ENCODE measurements at regions not wholly inside any gene's neighbourhood (a gene's known extent, or its start where the extent isn't known, plus 50 kb on each side); places are given as distances from the start of the nearest gene placed in this dataset.
A peak's percentile ranks its signal among the peaks of the same experiment; 100 is the strongest.

GRCh38 chr2:184351126-184351525 is 247.2 kb upstream of the ZNF804A start:
- no peak for DNase-seq (ENCODE audit: low read depth)

GRCh38 chr2:184357033-184357432 is 241.3 kb upstream of the ZNF804A start:
- no peak overlapping the region for H3K4me3 ChIP-seq (ENCODE audit: low read depth, low read length)
- DNase-seq (ENCODE audit: low read depth) = no peak
- TF ChIP-seq CTCF (IDR thresholded peaks at IDR 0.05; ENCODE audit: control insufficient read depth, extremely low read depth, insufficient read depth) = no peak

More at GRCh38 chr2:184351126-184351525, 247.2 kb upstream of the ZNF804A start:
- H3K4me3 ChIP-seq (ENCODE audit: low read depth, low read length) = no peak overlapping the region
- no peak for TF ChIP-seq CTCF (IDR thresholded peaks at IDR 0.05; ENCODE audit: control insufficient read depth, extremely low read depth, insufficient read depth)

- H3K4me3 ChIP-seq (ENCODE audit: low read depth, low read length) = no peak overlapping the region
- no peak for DNase-seq (ENCODE audit: low read depth)
- no peak for TF ChIP-seq CTCF (IDR thresholded peaks at IDR 0.05; ENCODE audit: control insufficient read depth, extremely low read depth, insufficient read depth)
Measured at GRCh38 chr2:184359379-184359778, 238.9 kb upstream of the ZNF804A start.

- peak; percentile 39 for TF ChIP-seq CTCF (IDR thresholded peaks at IDR 0.05; ENCODE audit: control insufficient read depth, extremely low read depth, insufficient read depth)
- DNase-seq (ENCODE audit: low read depth) = no peak
- H3K4me3 ChIP-seq (ENCODE audit: low read depth, low read length) = no peak overlapping the region
Measured at GRCh38 chr2:184363213-184363612, 235.1 kb upstream of the ZNF804A start.

GRCh38 chr2:184367211-184367610 is 231.1 kb upstream of the ZNF804A start:
- DNase-seq (ENCODE audit: low read depth) = peak; percentile 76
- TF ChIP-seq CTCF (IDR thresholded peaks at IDR 0.05; ENCODE audit: control insufficient read depth, extremely low read depth, insufficient read depth) = no peak
- no peak overlapping the region for H3K4me3 ChIP-seq (ENCODE audit: low read depth, low read length)

GRCh38 chr2:184369307-184369706 is 229.0 kb upstream of the ZNF804A start:
- TF ChIP-seq CTCF (IDR thresholded peaks at IDR 0.05; ENCODE audit: control insufficient read depth, extremely low read depth, insufficient read depth) = no peak
- DNase-seq (ENCODE audit: low read depth) = no peak
- H3K4me3 ChIP-seq (ENCODE audit: low read depth, low read length) = no peak overlapping the region

GRCh38 chr2:184370954-184371353 is 227.4 kb upstream of the ZNF804A start:
- no peak for TF ChIP-seq CTCF (IDR thresholded peaks at IDR 0.05; ENCODE audit: control insufficient read depth, extremely low read depth, insufficient read depth)
- H3K4me3 ChIP-seq (ENCODE audit: low read depth, low read length) = no peak overlapping the region
- DNase-seq (ENCODE audit: low read depth) = no peak

Measured in LNCaP clone FGC (cell line).